Panc1 (cell line): ENCODE measurements at regions not wholly inside any gene's neighbourhood (a gene's known extent, or its start where the extent isn't known, plus 50 kb on each side); places are given as distances from the start of the nearest gene placed in this dataset.

ENCODE experiments used
- CTCF ChIP-seq: fragments of 450-650 bp; IDR thresholded peaks from 2 replicates; pipeline ENCODE4 v1.5.1; 2017; ENCODE audit warnings: mild to moderate bottlenecking
- POLR2AphosphoS5 ChIP-seq: IDR thresholded peaks from 2 replicates; pipeline ENCODE4 v1.6.1; 2012; ENCODE audit warnings: mild to moderate bottlenecking, low read depth, low read length, moderate library complexity
- REST ChIP-seq, 2 experiments: IDR thresholded peaks; 2 replicates each; pipeline ENCODE4 v1.6.1; 2011 to 2012; ENCODE audit warnings: low read depth in 2 of 2, control low read depth in 1 of 2, low read length in 1 of 2, mild to moderate bottlenecking in 1 of 2, moderate library complexity in 1 of 2; ENCODE audit not compliant: insufficient read depth in 1 of 2
- SIN3A ChIP-seq: IDR thresholded peaks from 2 replicates; pipeline ENCODE4 v1.6.1; 2012; ENCODE audit warnings: low read depth, mild to moderate bottlenecking, low read length, moderate library complexity, borderline replicate concordance; ENCODE audit not compliant: insufficient read depth
- TCF7L2 ChIP-seq: IDR thresholded peaks from 2 replicates; pipeline ENCODE4 v1.6.1; 2011; ENCODE audit warnings: mild to moderate bottlenecking, low read depth, low read length, inconsistent platforms

- TF ChIP-seq CTCF (no peak), TCF7L2 (no peak), SIN3A (no peak), POLR2AphosphoS5 (no peak), REST (IDR thresholded peaks at IDR 0.05; ENCODE audit: insufficient read depth in 1 of 2, low read depth in 2 of 2, low read length in 1 of 2) (no peak)
Observed at GRCh38 chr1:114208714-114209113, 55.0 kb upstream of the SYT6 start.
